ENCODE measurements at regions not wholly inside any gene's neighbourhood (a gene's known extent, or its start where the extent isn't known, plus 50 kb on each side); places are given as distances from the start of the nearest gene placed in this dataset.
"Not testable (repeated sequence)": the region's sequence is repeated elsewhere in the genome, so short reads cannot be mapped to it uniquely, and the experiment has no call there.

DNA sequence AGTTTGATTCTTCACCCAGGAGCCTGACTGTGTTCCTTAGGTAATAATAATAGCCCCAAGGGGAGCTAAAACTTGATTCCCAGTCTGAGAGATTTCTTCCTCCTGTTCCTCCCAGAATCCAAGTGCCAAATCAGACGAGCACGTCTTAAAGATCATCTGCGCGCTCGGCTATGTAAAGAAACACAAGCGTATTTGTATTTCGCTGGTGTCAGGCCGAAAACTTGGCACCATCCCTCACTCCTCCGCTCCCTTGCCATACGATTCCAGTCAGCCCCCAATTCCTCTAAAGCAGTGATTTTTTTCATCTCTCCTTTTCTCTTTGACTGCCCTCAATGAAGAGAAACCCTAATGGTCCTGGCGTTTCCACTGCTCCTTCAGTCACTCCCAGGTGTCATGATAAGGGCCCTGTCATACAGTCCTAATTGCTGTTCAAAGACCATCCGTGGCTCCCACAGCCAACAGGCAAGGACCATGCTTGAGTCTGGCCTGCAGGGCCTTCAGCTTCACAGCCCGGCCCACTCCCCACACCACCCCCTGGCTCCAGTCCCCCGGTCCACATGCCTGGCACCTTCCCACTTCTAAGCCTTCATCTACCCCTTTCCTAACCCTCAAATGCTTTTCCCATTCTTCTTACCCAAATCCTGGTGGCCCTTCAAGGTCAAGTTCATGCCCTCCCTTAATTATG lies 130.8 kb upstream of the ID2 start:
- H3K36me3 ChIP-seq (ENCODE audit: control insufficient read depth in 2 of 2, insufficient read depth in 2 of 2, low read length in 2 of 2) = no peaks in the 10 kb centered on the region
- H3K27me3 ChIP-seq (ENCODE audit: control insufficient read depth in 2 of 2, insufficient read depth in 2 of 2, low read length in 2 of 2) = no peaks in the 10 kb centered on the region
- H3K9me3 ChIP-seq (ENCODE audit: control insufficient read depth in 2 of 2, low read length in 2 of 2) = no peaks in the 10 kb centered on the region
- H3K9ac ChIP-seq (ENCODE audit: low read depth in 1 of 2, low read length in 2 of 2) = no peak overlapping the region
- no peak overlapping the region for H3K4me3 ChIP-seq (ENCODE audit: low read length in 2 of 2)
- H3K27ac ChIP-seq (ENCODE audit: low read depth in 2 of 2, low read length in 2 of 2) = no peak overlapping the region
- H3K4me1 ChIP-seq (ENCODE audit: control insufficient read depth in 2 of 2, insufficient read depth in 2 of 2, low read length in 2 of 2) = no peaks in the 10 kb centered on the region

DNA sequence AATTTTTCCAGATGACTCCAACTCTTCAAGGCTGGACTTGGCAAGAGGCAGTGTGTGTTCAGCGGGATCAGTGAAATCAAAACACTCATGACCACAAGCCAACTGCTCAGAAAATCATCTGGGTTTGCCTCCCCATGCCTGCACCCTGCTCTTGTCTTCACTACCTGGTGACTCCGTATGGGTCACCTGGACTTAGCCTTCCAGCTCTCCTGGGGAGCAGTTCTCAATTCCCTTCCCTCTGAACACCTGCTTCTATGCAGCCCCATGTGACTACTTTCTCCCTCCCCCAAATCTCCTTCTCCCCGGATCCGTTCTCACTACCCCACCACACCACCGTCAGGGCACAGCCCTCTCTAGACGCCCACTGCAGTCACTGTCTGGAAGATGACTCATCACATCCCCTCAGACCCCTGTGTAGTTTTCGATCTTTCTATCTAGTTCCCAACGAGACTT lies 130.2 kb upstream of the ID2 start:
- Histone ChIP-seq H3K4me3 (ENCODE audit: low read length in 2 of 2) (no peak overlapping the region), H3K9ac (ENCODE audit: low read depth in 1 of 2, low read length in 2 of 2) (no peak overlapping the region), H3K36me3 (ENCODE audit: control insufficient read depth in 2 of 2, insufficient read depth in 2 of 2, low read length in 2 of 2) (no peaks in the 10 kb centered on the region), H3K27ac (ENCODE audit: low read depth in 2 of 2, low read length in 2 of 2) (no peak overlapping the region), H3K27me3 (ENCODE audit: control insufficient read depth in 2 of 2, insufficient read depth in 2 of 2, low read length in 2 of 2) (no peaks in the 10 kb centered on the region), H3K4me1 (ENCODE audit: control insufficient read depth in 2 of 2, insufficient read depth in 2 of 2, low read length in 2 of 2) (no peaks in the 10 kb centered on the region), H3K9me3 (ENCODE audit: control insufficient read depth in 2 of 2, low read length in 2 of 2) (no peaks in the 10 kb centered on the region)

DNA sequence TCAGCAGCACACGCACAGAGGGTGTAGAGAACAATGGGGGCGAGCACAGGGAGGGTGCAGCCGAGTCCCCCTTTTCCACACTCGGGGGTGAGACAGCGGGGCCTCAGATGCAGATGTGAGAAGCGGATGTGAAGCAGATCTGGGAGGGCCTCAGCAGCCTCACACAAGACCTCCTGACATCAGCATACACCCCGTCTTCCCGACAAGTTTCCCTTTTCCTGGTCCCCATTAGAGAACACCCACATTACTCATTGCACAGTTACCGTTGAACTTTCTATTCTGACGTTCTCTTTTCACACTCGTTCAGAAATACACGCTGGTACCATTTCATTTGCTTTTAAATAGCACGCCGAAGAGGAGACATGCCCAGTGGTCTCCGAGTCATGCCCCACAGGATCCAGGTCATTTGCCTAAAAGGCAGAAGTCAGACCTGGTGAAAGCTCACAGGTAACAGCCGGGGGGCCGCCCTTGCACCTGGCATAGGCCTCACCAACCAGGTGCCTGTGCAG lies 129.5 kb upstream of the ID2 start:
- Histone ChIP-seq H3K36me3 (ENCODE audit: control insufficient read depth in 2 of 2, insufficient read depth in 2 of 2, low read length in 2 of 2) (no peaks in the 10 kb centered on the region), H3K4me1 (ENCODE audit: control insufficient read depth in 2 of 2, insufficient read depth in 2 of 2, low read length in 2 of 2) (no peaks in the 10 kb centered on the region), H3K9ac (ENCODE audit: low read depth in 1 of 2, low read length in 2 of 2) (no peak overlapping the region), H3K27ac (ENCODE audit: low read depth in 2 of 2, low read length in 2 of 2) (no peak overlapping the region), H3K27me3 (ENCODE audit: control insufficient read depth in 2 of 2, insufficient read depth in 2 of 2, low read length in 2 of 2) (no peaks in the 10 kb centered on the region), H3K9me3 (ENCODE audit: control insufficient read depth in 2 of 2, low read length in 2 of 2) (no peaks in the 10 kb centered on the region), H3K4me3 (ENCODE audit: low read length in 2 of 2) (no peak overlapping the region)

DNA sequence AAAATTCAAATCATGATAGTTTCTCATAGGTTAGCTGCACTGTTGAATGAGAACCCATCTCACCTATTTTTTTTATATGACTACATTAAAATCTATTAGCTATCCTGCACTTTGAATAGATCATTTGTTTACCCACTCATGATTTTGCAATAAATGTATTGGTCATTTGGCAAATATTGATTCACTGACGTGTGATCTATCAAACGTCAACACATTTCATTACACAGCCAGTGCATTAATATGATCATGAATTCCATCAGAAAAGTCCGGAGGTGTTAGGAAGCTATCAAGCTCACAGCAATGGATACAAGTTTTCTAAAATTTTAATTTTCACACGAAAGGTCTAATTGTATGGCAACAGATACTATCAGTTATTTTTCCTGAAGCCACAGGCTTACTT lies 128.2 kb upstream of the ID2 start:
- Histone ChIP-seq H3K4me3 (ENCODE audit: low read length in 2 of 2) (no peak overlapping the region), H3K27ac (ENCODE audit: low read depth in 2 of 2, low read length in 2 of 2) (no peak overlapping the region), H3K4me1 (ENCODE audit: control insufficient read depth in 2 of 2, insufficient read depth in 2 of 2, low read length in 2 of 2) (no peaks in the 10 kb centered on the region), H3K36me3 (ENCODE audit: control insufficient read depth in 2 of 2, insufficient read depth in 2 of 2, low read length in 2 of 2) (no peaks in the 10 kb centered on the region), H3K9ac (ENCODE audit: low read depth in 1 of 2, low read length in 2 of 2) (no peak overlapping the region), H3K27me3 (ENCODE audit: control insufficient read depth in 2 of 2, insufficient read depth in 2 of 2, low read length in 2 of 2) (no peaks in the 10 kb centered on the region), H3K9me3 (ENCODE audit: control insufficient read depth in 2 of 2, low read length in 2 of 2) (no peaks in the 10 kb centered on the region)

- Histone ChIP-seq H3K9ac (ENCODE audit: low read depth in 1 of 2, low read length in 2 of 2) (no peak overlapping the region), H3K4me3 (ENCODE audit: low read length in 2 of 2) (no peak overlapping the region), H3K27me3 (ENCODE audit: control insufficient read depth in 2 of 2, insufficient read depth in 2 of 2, low read length in 2 of 2) (no peaks in the 10 kb centered on the region), H3K36me3 (ENCODE audit: control insufficient read depth in 2 of 2, insufficient read depth in 2 of 2, low read length in 2 of 2) (no peaks in the 10 kb centered on the region), H3K4me1 (ENCODE audit: control insufficient read depth in 2 of 2, insufficient read depth in 2 of 2, low read length in 2 of 2) (no peaks in the 10 kb centered on the region), H3K9me3 (ENCODE audit: control insufficient read depth in 2 of 2, low read length in 2 of 2) (no peaks in the 10 kb centered on the region), H3K27ac (ENCODE audit: low read depth in 2 of 2, low read length in 2 of 2) (no peak overlapping the region)
Observed at GRCh38 chr2:8554296-8554806, 127.5 kb upstream of the ID2 start.

DNA sequence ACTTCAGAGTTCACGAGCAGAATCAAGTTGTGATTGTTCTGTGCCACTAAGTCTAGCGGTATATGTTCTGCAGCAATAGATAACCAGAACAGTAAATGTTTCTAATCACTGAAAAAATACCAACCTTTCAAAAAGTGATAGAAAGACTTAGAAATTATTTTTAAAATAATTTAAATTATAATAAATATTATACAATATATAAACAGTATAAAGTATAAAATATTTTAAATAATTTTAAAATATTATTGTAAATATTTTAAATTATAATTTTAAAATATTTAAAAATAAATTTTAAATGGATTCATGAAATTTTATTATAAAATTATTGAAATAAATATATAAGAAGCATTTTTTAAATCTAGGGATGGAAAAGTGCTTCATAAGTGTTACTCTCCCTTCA lies 126.3 kb upstream of the ID2 start:
- Histone ChIP-seq H3K9me3 (ENCODE audit: control insufficient read depth in 2 of 2, low read length in 2 of 2) (no peaks in the 10 kb centered on the region), H3K27me3 (ENCODE audit: control insufficient read depth in 2 of 2, insufficient read depth in 2 of 2, low read length in 2 of 2) (no peaks in the 10 kb centered on the region), H3K4me3 (ENCODE audit: low read length in 2 of 2) (no peak overlapping the region), H3K27ac (ENCODE audit: low read depth in 2 of 2, low read length in 2 of 2) (no peak overlapping the region), H3K4me1 (ENCODE audit: control insufficient read depth in 2 of 2, insufficient read depth in 2 of 2, low read length in 2 of 2) (no peaks in the 10 kb centered on the region), H3K9ac (ENCODE audit: low read depth in 1 of 2, low read length in 2 of 2) (no peak overlapping the region), H3K36me3 (ENCODE audit: control insufficient read depth in 2 of 2, insufficient read depth in 2 of 2, low read length in 2 of 2) (no peaks in the 10 kb centered on the region)

DNA sequence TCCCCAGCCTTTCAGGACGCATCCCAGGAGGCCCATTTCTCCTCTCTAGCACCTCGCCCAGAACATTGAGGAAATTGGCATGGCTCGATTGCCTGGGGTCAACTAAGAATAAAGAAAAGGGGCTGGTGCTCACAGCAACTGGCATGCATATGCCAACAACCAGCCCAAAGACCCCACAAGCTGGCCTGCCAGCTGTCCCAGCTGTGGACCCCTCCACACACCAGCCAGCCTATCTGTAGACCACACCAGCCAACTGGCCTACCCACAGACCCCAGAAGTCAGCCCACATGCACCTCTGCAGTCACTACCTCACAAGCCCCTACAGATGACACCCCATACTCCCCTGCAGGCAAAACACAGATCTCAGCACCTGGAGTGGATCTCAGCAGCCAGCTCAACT lies 123.8 kb upstream of the ID2 start:
- Histone ChIP-seq H3K27me3 (ENCODE audit: control insufficient read depth in 2 of 2, insufficient read depth in 2 of 2, low read length in 2 of 2) (no peaks in the 10 kb centered on the region), H3K9ac (ENCODE audit: low read depth in 1 of 2, low read length in 2 of 2) (no peak overlapping the region), H3K9me3 (ENCODE audit: control insufficient read depth in 2 of 2, low read length in 2 of 2) (peaks cover 0 to 2% of the 10 kb centered on the region in 2 donors), H3K4me1 (ENCODE audit: control insufficient read depth in 2 of 2, insufficient read depth in 2 of 2, low read length in 2 of 2) (no peaks in the 10 kb centered on the region), H3K4me3 (ENCODE audit: low read length in 2 of 2) (no peak overlapping the region), H3K36me3 (ENCODE audit: control insufficient read depth in 2 of 2, insufficient read depth in 2 of 2, low read length in 2 of 2) (peaks cover 0 to 2% of the 10 kb centered on the region in 2 donors), H3K27ac (ENCODE audit: low read depth in 2 of 2, low read length in 2 of 2) (no peak overlapping the region)

GRCh38 chr2:8558956-8559355 lies 122.9 kb upstream of the ID2 start:
- Histone ChIP-seq H3K4me3 (ENCODE audit: low read length in 2 of 2) (no peak overlapping the region), H3K9ac (ENCODE audit: low read depth in 1 of 2, low read length in 2 of 2) (no peak overlapping the region), H3K27ac (ENCODE audit: low read depth in 2 of 2, low read length in 2 of 2) (no peak overlapping the region), H3K4me1 (ENCODE audit: control insufficient read depth in 2 of 2, insufficient read depth in 2 of 2, low read length in 2 of 2) (no peaks in the 10 kb centered on the region), H3K27me3 (ENCODE audit: control insufficient read depth in 2 of 2, insufficient read depth in 2 of 2, low read length in 2 of 2) (no peaks in the 10 kb centered on the region), H3K9me3 (ENCODE audit: control insufficient read depth in 2 of 2, low read length in 2 of 2) (peaks cover 0 to 2% of the 10 kb centered on the region in 2 donors), H3K36me3 (ENCODE audit: control insufficient read depth in 2 of 2, insufficient read depth in 2 of 2, low read length in 2 of 2) (peaks cover 0 to 2% of the 10 kb centered on the region in 2 donors)

DNA sequence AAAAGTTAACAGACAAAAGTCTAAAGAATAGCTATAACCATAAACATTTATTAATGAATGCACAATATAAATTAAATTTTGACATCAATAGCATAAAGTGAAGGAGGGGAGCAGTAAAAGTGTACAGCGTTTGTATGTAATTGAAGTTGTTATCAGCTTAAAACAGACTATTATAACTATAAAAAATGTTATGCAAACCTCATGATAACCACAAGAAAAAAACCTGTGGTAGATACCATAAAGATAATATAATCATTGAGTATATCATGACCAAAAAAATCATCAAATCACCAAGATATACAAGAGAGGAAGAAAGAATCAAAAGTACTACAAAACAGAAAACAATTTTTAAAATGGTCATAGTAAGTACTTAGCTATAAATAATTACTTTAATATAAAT lies 122.1 kb upstream of the ID2 start:
- no peaks in the 10 kb centered on the region for H3K4me1 ChIP-seq (ENCODE audit: control insufficient read depth in 2 of 2, insufficient read depth in 2 of 2, low read length in 2 of 2)
- no peak overlapping the region for H3K9ac ChIP-seq (ENCODE audit: low read depth in 1 of 2, low read length in 2 of 2)
- no peaks in the 10 kb centered on the region for H3K27me3 ChIP-seq (ENCODE audit: control insufficient read depth in 2 of 2, insufficient read depth in 2 of 2, low read length in 2 of 2)
- H3K36me3 ChIP-seq (ENCODE audit: control insufficient read depth in 2 of 2, insufficient read depth in 2 of 2, low read length in 2 of 2) = peaks cover 0 to 2% of the 10 kb centered on the region in 2 donors
- H3K4me3 ChIP-seq (ENCODE audit: low read length in 2 of 2) = no peak overlapping the region
- no peak overlapping the region for H3K27ac ChIP-seq (ENCODE audit: low read depth in 2 of 2, low read length in 2 of 2)
- H3K9me3 ChIP-seq (ENCODE audit: control insufficient read depth in 2 of 2, low read length in 2 of 2) = peaks cover 0 to 2% of the 10 kb centered on the region in 2 donors

GRCh38 chr2:8561692-8562091 lies 120.2 kb upstream of the ID2 start:
- H3K9ac ChIP-seq (ENCODE audit: low read depth in 1 of 2, low read length in 2 of 2); H3K9me3 ChIP-seq (ENCODE audit: control insufficient read depth in 2 of 2, low read length in 2 of 2): not testable (repeated sequence)

More at GRCh38 chr2:8561692-8562091, 120.2 kb upstream of the ID2 start:
- H3K27ac ChIP-seq (ENCODE audit: low read depth in 2 of 2, low read length in 2 of 2); H3K4me1 ChIP-seq (ENCODE audit: control insufficient read depth in 2 of 2, insufficient read depth in 2 of 2, low read length in 2 of 2); H3K36me3 ChIP-seq (ENCODE audit: control insufficient read depth in 2 of 2, insufficient read depth in 2 of 2, low read length in 2 of 2); H3K27me3 ChIP-seq (ENCODE audit: control insufficient read depth in 2 of 2, insufficient read depth in 2 of 2, low read length in 2 of 2); H3K4me3 ChIP-seq (ENCODE audit: low read length in 2 of 2): not testable (repeated sequence)
